Fibroblast of upper back skin (primary cell): ENCODE measurements at regions not wholly inside any gene's neighbourhood (a gene's known extent, or its start where the extent isn't known, plus 50 kb on each side); places are given as distances from the start of the nearest gene placed in this dataset.
A peak's percentile ranks its signal among the peaks of the same experiment; 100 is the strongest.

ENCODE experiments used
- DNase-seq: peaks from one replicate; pipeline ENCODE4 v3.0.0-alpha.2; 2013

- no peak for DNase-seq
These were observed 84.1 kb upstream of the HEY2 start for GRCh38 chr6:125665295-125665814.

- DNase-seq: no peak
These were observed 82.1 kb upstream of the HEY2 start for GRCh38 chr6:125667326-125667725.

GRCh38 chr6:125668071-125668470 is 81.4 kb upstream of the HEY2 start:
- no peak for DNase-seq

DNA sequence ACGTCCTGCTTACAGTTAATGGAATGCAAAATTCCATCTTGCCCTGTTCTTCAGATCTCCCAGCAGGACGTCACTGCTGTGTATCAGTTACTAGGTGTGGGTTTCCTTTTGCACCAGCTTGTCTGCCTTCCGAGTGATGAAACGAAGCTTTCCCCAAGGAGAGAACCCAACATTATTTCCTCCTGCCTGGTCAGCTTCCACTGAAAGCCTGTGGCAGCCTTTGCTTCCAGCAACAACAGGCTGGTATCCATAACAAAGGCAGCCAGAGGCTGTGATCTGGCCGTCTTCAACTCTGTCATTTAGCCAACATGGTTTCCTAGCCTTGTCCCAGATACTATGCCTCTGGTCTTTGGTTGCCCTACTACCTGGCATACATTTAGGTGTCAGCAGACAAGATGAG is 78.9 kb upstream of the HEY2 start:
- DNase-seq: no peak

GRCh38 chr6:125671323-125671722 is 78.1 kb upstream of the HEY2 start:
- DNase-seq: no peak

GRCh38 chr6:125674230-125674629 is 75.2 kb upstream of the HEY2 start:
- no peak for DNase-seq

- DNase-seq: no peak
These were observed 70.8 kb upstream of the HEY2 start for GRCh38 chr6:125678601-125679000.

DNA sequence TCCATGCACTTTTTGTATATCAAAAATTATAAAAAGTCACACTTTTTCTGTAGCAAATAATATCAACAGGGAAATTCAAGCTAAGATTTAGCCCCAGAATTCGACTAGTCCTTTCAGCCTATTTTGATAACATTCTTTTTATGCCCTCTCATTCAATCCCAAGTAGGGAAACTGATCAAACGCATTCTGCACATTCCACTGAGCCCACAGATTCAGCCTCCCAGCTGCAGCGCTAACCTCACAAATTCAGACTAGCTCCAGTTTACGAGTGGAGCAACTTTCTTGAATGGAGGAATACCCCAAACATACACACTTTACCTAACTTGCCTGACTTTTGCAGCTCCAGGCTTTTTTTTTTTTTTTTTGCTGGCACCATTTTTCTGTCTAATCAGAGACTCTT is 70.3 kb upstream of the HEY2 start:
- peak; percentile 6 for DNase-seq

DNA sequence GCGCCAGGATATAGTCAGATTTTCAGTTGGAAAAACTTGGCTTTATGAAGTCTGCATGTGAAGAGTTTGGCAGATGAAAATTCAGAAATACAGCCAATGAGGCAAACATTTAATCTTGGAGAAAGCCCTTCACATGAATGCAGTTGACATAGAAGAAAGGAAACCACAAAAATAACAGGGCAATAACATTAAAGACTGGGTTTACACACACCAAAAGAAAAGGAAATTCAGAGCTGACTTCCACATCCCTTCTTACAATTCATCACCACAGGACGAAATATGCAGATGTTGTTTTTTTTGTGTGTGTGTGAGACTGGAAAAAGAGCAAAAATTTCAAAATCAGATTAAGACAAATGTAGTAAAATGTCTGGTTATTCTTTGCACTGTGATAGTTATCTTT is 69.8 kb upstream of the HEY2 start:
- DNase-seq: no peak

DNA sequence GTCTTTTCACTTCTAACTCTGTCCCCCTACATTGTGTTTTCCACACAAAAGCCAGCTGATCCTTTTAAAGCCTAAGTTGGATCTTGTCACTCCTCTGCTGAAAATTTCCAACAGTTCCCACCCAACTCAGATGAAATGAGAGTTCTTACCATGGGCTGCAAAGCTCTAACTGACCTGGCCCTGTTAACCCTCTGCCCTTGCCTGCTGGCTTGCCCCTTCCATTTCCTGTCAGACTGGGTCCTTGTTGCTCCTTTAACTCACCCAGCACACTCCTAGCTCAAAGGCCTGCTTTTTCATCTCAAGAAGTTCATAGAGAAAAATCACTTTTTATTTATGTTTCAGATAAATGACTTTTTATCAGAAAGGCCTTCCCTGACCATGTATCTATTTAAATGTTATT is 66.5 kb upstream of the HEY2 start:
- DNase-seq: no peak

DNA sequence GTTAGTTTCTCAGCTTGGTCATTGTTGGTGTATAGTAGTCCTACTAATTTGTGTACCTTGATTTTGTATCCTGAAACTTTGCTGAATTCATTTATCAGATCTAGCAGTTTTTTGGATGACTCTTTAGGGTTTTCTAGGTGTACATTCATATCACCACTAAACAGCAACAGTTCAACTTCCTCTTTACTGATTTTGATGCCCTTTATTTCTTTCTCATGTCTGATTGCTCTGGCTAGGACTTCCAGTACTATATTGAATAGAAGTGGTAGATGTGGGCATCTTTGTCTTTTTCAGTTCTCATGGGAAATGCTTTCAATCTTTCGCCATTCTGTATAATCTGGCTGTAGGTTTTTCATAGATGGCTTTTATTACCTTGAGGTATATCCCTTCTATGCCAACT is 61.3 kb upstream of the HEY2 start:
- DNase-seq: no peak

DNA sequence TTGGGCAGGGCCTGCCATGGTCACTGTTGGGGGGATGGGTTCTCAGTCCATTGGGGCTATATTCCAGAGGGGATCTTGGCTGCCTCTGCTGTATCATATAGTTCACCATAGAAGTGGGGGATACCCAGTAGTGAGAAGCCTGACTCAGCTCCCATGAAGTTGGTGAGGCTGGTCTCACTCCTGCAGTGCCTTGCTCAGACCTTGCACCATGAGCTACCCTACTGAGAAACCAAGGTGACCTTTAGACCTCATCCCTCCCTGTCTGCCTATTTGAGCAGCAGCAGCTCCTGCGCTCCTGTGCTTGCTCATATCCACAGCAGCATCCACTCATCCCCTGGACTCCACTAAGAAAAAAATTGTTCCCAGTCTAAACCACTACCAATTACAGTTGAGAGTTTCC is 56.0 kb upstream of the HEY2 start:
- DNase-seq: no peak

DNA sequence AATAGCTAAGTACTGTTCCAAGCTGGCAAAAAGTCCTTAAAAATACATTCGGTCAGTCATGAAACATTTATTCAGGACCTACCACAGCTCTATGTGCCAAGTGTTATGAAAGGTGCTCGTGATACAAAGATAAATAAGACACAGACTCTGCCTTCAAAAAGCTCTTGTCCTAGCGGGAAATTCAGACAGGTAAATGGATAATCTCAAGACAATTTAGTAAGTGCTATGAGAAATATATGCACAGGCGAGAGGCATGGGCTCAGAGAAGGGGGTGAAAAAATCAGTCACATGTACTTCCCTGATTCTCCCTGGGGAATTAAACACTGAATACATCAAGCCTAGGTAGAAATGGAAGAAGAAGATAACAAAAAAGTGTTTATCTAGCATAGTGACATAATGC is 49.8 kb upstream of the HEY2 start:
- DNase-seq: no peak
